ENCODE measurements at regions not wholly inside any gene's neighbourhood (a gene's known extent, or its start where the extent isn't known, plus 50 kb on each side); places are given as distances from the start of the nearest gene placed in this dataset.

GRCh38 chr5:39712316-39713249 is 287.8 kb upstream of the DAB2 start:
- DNase-seq (ENCODE audit: low spot score) = no peak
- no TSS peak for BruUV-seq (replicated peaks)
- POLR2A ChIA-PET (ENCODE audit: low non-redundant PET) = no interaction called here
- Histone ChIP-seq H3K27me3 (replicated peaks; ENCODE audit: insufficient read depth, low read depth, low read length, poor library complexity) (no peaks in the 10 kb centered on the region), H3K36me3 (ENCODE audit: insufficient read depth, low read length, poor library complexity, severe bottlenecking) (no peaks in the 10 kb centered on the region), H3K4me3 (ENCODE audit: low read depth, low read length, poor library complexity, severe bottlenecking) (no peak overlapping the region), H3K27ac (ENCODE audit: low read depth, low read length, poor library complexity, severe bottlenecking) (no peak overlapping the region), H3K9me3 (ENCODE audit: low read depth, low read length, poor library complexity, severe bottlenecking) (no peaks in the 10 kb centered on the region), H3K4me1 (ENCODE audit: insufficient read depth, low read length, poor library complexity, severe bottlenecking) (peaks cover 3% of the 10 kb centered on the region)
- TF ChIP-seq EZH2 (IDR thresholded peaks at IDR 0.05; ENCODE audit: borderline replicate concordance, low read depth, low read length, poor library complexity, severe bottlenecking) (no peak), CTCF (conservative IDR thresholded peaks at IDR 0.05; ENCODE audit: low read depth, low read length) (no peak)
- intact Hi-C loops (cut with micrococcal nuclease; ENCODE audit: unreplicated experiment) = loop anchor here (5.0 to 10.0 kb wide), 2 partner anchors 235 to 1162 kb away; no protein-coding TSS in a partner anchor
- CTCF ChIA-PET = no interaction called here

GRCh38 chr5:39711821-39712220 is 287.0 kb upstream of the DAB2 start:
- intact Hi-C loops (cut with micrococcal nuclease; ENCODE audit: unreplicated experiment) = loop anchor here (5.0 to 10.0 kb wide), 2 partner anchors 235 to 1163 kb away; no protein-coding TSS in a partner anchor
- Histone ChIP-seq H3K27ac (ENCODE audit: low read depth, low read length, poor library complexity, severe bottlenecking) (no peak overlapping the region), H3K4me1 (ENCODE audit: insufficient read depth, low read length, poor library complexity, severe bottlenecking) (peaks cover 3% of the 10 kb centered on the region), H3K9me3 (ENCODE audit: low read depth, low read length, poor library complexity, severe bottlenecking) (no peaks in the 10 kb centered on the region), H3K27me3 (replicated peaks; ENCODE audit: insufficient read depth, low read depth, low read length, poor library complexity) (no peaks in the 10 kb centered on the region), H3K36me3 (ENCODE audit: insufficient read depth, low read length, poor library complexity, severe bottlenecking) (no peaks in the 10 kb centered on the region), H3K4me3 (ENCODE audit: low read depth, low read length, poor library complexity, severe bottlenecking) (no peak overlapping the region)
- CTCF ChIA-PET = no interaction called here
- no TSS peak for BruUV-seq (replicated peaks)
- TF ChIP-seq CTCF (conservative IDR thresholded peaks at IDR 0.05; ENCODE audit: low read depth, low read length) (no peak), EZH2 (IDR thresholded peaks at IDR 0.05; ENCODE audit: borderline replicate concordance, low read depth, low read length, poor library complexity, severe bottlenecking) (no peak)
- no peak for DNase-seq (ENCODE audit: low spot score)
- POLR2A ChIA-PET (ENCODE audit: low non-redundant PET) = no interaction called here

- intact Hi-C loops (cut with micrococcal nuclease; ENCODE audit: unreplicated experiment) = loop anchor here (5.0 kb wide), 1 partner anchor 127 kb away; no protein-coding TSS in a partner anchor
- Histone ChIP-seq H3K4me3 (ENCODE audit: low read depth, low read length, poor library complexity, severe bottlenecking) (no peak overlapping the region), H3K27me3 (replicated peaks; ENCODE audit: insufficient read depth, low read depth, low read length, poor library complexity) (no peaks in the 10 kb centered on the region), H3K9me3 (ENCODE audit: low read depth, low read length, poor library complexity, severe bottlenecking) (no peaks in the 10 kb centered on the region), H3K27ac (ENCODE audit: low read depth, low read length, poor library complexity, severe bottlenecking) (no peak overlapping the region), H3K4me1 (ENCODE audit: insufficient read depth, low read length, poor library complexity, severe bottlenecking) (no peaks in the 10 kb centered on the region), H3K36me3 (ENCODE audit: insufficient read depth, low read length, poor library complexity, severe bottlenecking) (no peaks in the 10 kb centered on the region)
- ChIA-PET CTCF (no interaction called here), POLR2A (ENCODE audit: low non-redundant PET) (no interaction called here)
- no peak for DNase-seq (ENCODE audit: low spot score)
- no TSS peak for BruUV-seq (replicated peaks)
- no peak for TF ChIP-seq CTCF (conservative IDR thresholded peaks at IDR 0.05; ENCODE audit: low read depth, low read length)
- no peak for TF ChIP-seq EZH2 (IDR thresholded peaks at IDR 0.05; ENCODE audit: borderline replicate concordance, low read depth, low read length, poor library complexity, severe bottlenecking)
These were observed 284.3 kb upstream of the DAB2 start for GRCh38 chr5:39709032-39709431.

Data from A673 (cell line).